IMR-90 (cell line): ENCODE measurements at regions not wholly inside any gene's neighbourhood (a gene's known extent, or its start where the extent isn't known, plus 50 kb on each side); places are given as distances from the start of the nearest gene placed in this dataset.

Experiments
- ATAC-seq: fragments of 200-7000 bp; cut with Tn5 transposase; 2 replicates; pipeline ENCODE4 v1.9.1; 2020; ENCODE audit warnings: low read depth, mild to moderate bottlenecking, moderate library complexity
- BruUV-seq: library from RNA; stranded (reverse); fragments of 400-500 nt; replicated peaks from 2 replicates; lab custom pipeline; 2021; lab: Mats Ljungman, UMichigan
- CTCF ChIA-PET: fragments of 300-600 bp; formaldehyde crosslinking; extraction: SDS; loops from one replicate; lab custom pipeline; 2021; ENCODE audit warnings: antibody characterized with exemption; lab: Yijun Ruan, JAX
- POLR2A ChIA-PET: fragments of 300-600 bp; sonication (Branson Sonifier 250); formaldehyde crosslinking; loops from one replicate; lab custom pipeline; 2022; ENCODE audit warnings: antibody characterized with exemption; ENCODE audit not compliant: unreplicated experiment; lab: Charles Lee
- DNase-seq: peaks from one replicate; pipeline ENCODE4 v3.0.0; 2013
- H2AFZ ChIP-seq: replicated peaks from 2 replicates; pipeline ENCODE3; 2013; ENCODE audit warnings: low read length, mild to moderate bottlenecking; ENCODE audit not compliant: poor library complexity
- H2AK5ac ChIP-seq: 2 replicates; pipeline ENCODE4 v1.6.1; 2013; ENCODE audit warnings: low read depth, low read length, inconsistent platforms
- H2AK9ac ChIP-seq: replicated peaks from 2 replicates; pipeline ENCODE3; 2013; ENCODE audit warnings: mild to moderate bottlenecking, low read depth, low read length, moderate library complexity; ENCODE audit not compliant: poor library complexity
- H2BK120ac ChIP-seq: 2 replicates; pipeline ENCODE4 v1.6.1; 2013; ENCODE audit warnings: low read depth, low read length, inconsistent platforms
- H2BK15ac ChIP-seq: 3 replicates; pipeline ENCODE4 v1.6.1; 2013; ENCODE audit warnings: low read depth, low read length, inconsistent platforms
- H2BK20ac ChIP-seq: 2 replicates; pipeline ENCODE4 v1.6.1; 2013; ENCODE audit warnings: low read depth, mild to moderate bottlenecking, inconsistent platforms, low read length, moderate library complexity
- H2BK5ac ChIP-seq: 2 replicates; pipeline ENCODE4 v1.6.1; 2013; ENCODE audit warnings: mild to moderate bottlenecking, low read depth, low read length, inconsistent platforms; ENCODE audit not compliant: poor library complexity, severe bottlenecking
- H3K14ac ChIP-seq: replicated peaks from 2 replicates; pipeline ENCODE4 v1.6.1; 2013; ENCODE audit warnings: low read depth, low read length, inconsistent platforms
- H3K18ac ChIP-seq: 2 replicates; pipeline ENCODE4 v1.6.1; 2013; ENCODE audit warnings: low read depth, low read length, control low read depth
- H3K23ac ChIP-seq: 2 replicates; pipeline ENCODE4 v1.6.1; 2013; ENCODE audit warnings: low read depth, low read length, inconsistent platforms
- H3K27ac ChIP-seq: 2 replicates; pipeline ENCODE4 v1.5.1; 2013; ENCODE audit warnings: mild to moderate bottlenecking, control low read depth, low read length; ENCODE audit not compliant: insufficient read depth
- H3K27me3 ChIP-seq: 2 replicates; pipeline ENCODE4 v1.6.1; 2013; ENCODE audit warnings: low read length; ENCODE audit not compliant: control insufficient read depth, insufficient read depth
- H3K36me3 ChIP-seq: 2 replicates; pipeline ENCODE4 v1.6.1; 2013; ENCODE audit warnings: low read length, mixed read lengths; ENCODE audit not compliant: control insufficient read depth, insufficient read depth
- H3K4ac ChIP-seq: 2 replicates; pipeline ENCODE4 v1.6.1; 2013; ENCODE audit warnings: low read depth, low read length, inconsistent platforms
- H3K4me1 ChIP-seq: 2 replicates; pipeline ENCODE4 v1.6.1; 2013; ENCODE audit warnings: low read length, mixed read lengths; ENCODE audit not compliant: control insufficient read depth, insufficient read depth
- H3K4me2 ChIP-seq: 2 replicates; pipeline ENCODE4 v1.6.1; 2013; ENCODE audit warnings: low read depth, mild to moderate bottlenecking, control low read depth, low read length, moderate library complexity
- H3K4me3 ChIP-seq: 2 replicates; pipeline ENCODE4 v1.5.1; 2013; ENCODE audit warnings: low read depth, mild to moderate bottlenecking, control low read depth, low read length, moderate library complexity; ENCODE audit not compliant: insufficient read depth
- H3K56ac ChIP-seq: 2 replicates; pipeline ENCODE4 v1.6.1; 2013; ENCODE audit warnings: low read length, inconsistent platforms; ENCODE audit not compliant: insufficient read depth; ENCODE audit errors: extremely low read depth
- H3K79me1 ChIP-seq, 2 experiments: 2 replicates each; pipeline ENCODE4 v1.6.1; 2013; ENCODE audit warnings: low read length in 2 of 2, inconsistent platforms in 1 of 2, low read depth in 1 of 2
- H3K9ac ChIP-seq: 2 replicates; pipeline ENCODE4 v1.6.1; 2013; ENCODE audit warnings: low read depth, low read length, control low read depth
- H3K9me1 ChIP-seq: 2 replicates; pipeline ENCODE4 v1.6.1; 2013; ENCODE audit warnings: low read length, inconsistent platforms; ENCODE audit not compliant: insufficient read depth
- H3K9me3 ChIP-seq: 2 replicates; pipeline ENCODE4 v1.6.1; 2013; ENCODE audit warnings: low read length; ENCODE audit not compliant: control insufficient read depth, insufficient read depth
- H4K20me1 ChIP-seq: 2 replicates; pipeline ENCODE4 v1.6.1; 2013; ENCODE audit warnings: low read length, inconsistent platforms; ENCODE audit not compliant: insufficient read depth
- H4K5ac ChIP-seq: 2 replicates; pipeline ENCODE4 v1.6.1; 2013; ENCODE audit warnings: mild to moderate bottlenecking, low read depth, low read length, control low read depth
- H4K8ac ChIP-seq, 2 experiments: 2 replicates each; pipeline ENCODE4 v1.6.1; 2013; ENCODE audit warnings: low read depth in 2 of 2, low read length in 2 of 2, control low read depth in 1 of 2, inconsistent platforms in 1 of 2
- H4K91ac ChIP-seq: 2 replicates; pipeline ENCODE4 v1.6.1; 2013; ENCODE audit warnings: low read depth, low read length, inconsistent platforms; ENCODE audit not compliant: insufficient read depth
- BHLHE40 ChIP-seq: fragments of 150-350 bp; IDR thresholded peaks from 2 replicates; pipeline ENCODE4 v1.6.1; 2016; ENCODE audit warnings: mild to moderate bottlenecking, low read depth, low read length
- CEBPB ChIP-seq: IDR thresholded peaks from 2 replicates; pipeline ENCODE4 v1.6.1; 2012; ENCODE audit warnings: low read depth, low read length, improper control_type of control experiment
- CHD1 ChIP-seq: IDR thresholded peaks from 2 replicates; pipeline ENCODE4 v1.6.1; 2012; ENCODE audit warnings: low read depth, low read length, improper control_type of control experiment
- CTCF ChIP-seq: conservative IDR thresholded peaks from 2 replicates; pipeline ENCODE4 v1.5.1; 2012; ENCODE audit warnings: mild to moderate bottlenecking, low read depth, low read length, improper control_type of control experiment
- FOS ChIP-seq: fragments of 150-350 bp; IDR thresholded peaks from 2 replicates; pipeline ENCODE4 v1.6.1; 2016; ENCODE audit warnings: low read depth, low read length
- MAFK ChIP-seq: IDR thresholded peaks from 2 replicates; pipeline ENCODE4 v1.6.1; 2012; ENCODE audit warnings: low read depth, low read length, improper control_type of control experiment
- MAZ ChIP-seq: IDR thresholded peaks from 2 replicates; pipeline ENCODE4 v1.6.1; 2012; ENCODE audit warnings: low read depth, mild to moderate bottlenecking, low read length, improper control_type of control experiment, moderate library complexity, borderline replicate concordance
- MXI1 ChIP-seq: IDR thresholded peaks from 2 replicates; pipeline ENCODE4 v1.6.1; 2012; ENCODE audit warnings: low read depth, mild to moderate bottlenecking, low read length, moderate library complexity, borderline replicate concordance
- NFE2L2 ChIP-seq: fragments of 150-350 bp; IDR thresholded peaks from 2 replicates; pipeline ENCODE4 v1.6.1; 2016; ENCODE audit warnings: low read depth, mild to moderate bottlenecking, low read length
- POLR2A ChIP-seq: IDR thresholded peaks from 2 replicates; pipeline ENCODE4 v1.6.1; 2012; ENCODE audit warnings: mild to moderate bottlenecking, low read depth, low read length
- RAD21 ChIP-seq: IDR thresholded peaks from 2 replicates; pipeline ENCODE4 v1.6.1; 2012; ENCODE audit warnings: low read length, improper control_type of control experiment
- RCOR1 ChIP-seq: IDR thresholded peaks from 2 replicates; pipeline ENCODE4 v1.6.1; 2012; ENCODE audit warnings: mild to moderate bottlenecking, low read length, improper control_type of control experiment; ENCODE audit not compliant: insufficient replicate concordance
- RFX5 ChIP-seq: IDR thresholded peaks from 2 replicates; pipeline ENCODE4 v1.8.0; 2012; ENCODE audit warnings: low read depth, mild to moderate bottlenecking, low read length, moderate library complexity
- SMC3 ChIP-seq: fragments of 150-350 bp; IDR thresholded peaks from 2 replicates; pipeline ENCODE4 v1.6.1; 2016; ENCODE audit warnings: low read depth, mild to moderate bottlenecking, antibody characterized with exemption, low read length, moderate library complexity
- USF2 ChIP-seq: fragments of 150-350 bp; IDR thresholded peaks from 2 replicates; pipeline ENCODE4 v1.6.1; 2017; ENCODE audit warnings: mild to moderate bottlenecking, antibody characterized with exemption, low read length, low read depth
- WGBS, 2 experiments: methylation state at CpG; one replicate each; pipeline versions ENCODE4 v1.1.5 to v1.1.7; 2013; ENCODE audit warnings: missing lambda C conversion rate in 2 of 2; ENCODE audit not compliant: insufficient read length in 1 of 2; ENCODE audit errors: extremely low coverage in 2 of 2; 5-methylcytosine and 5-hydroxymethylcytosine counted together
- dilution Hi-C: fragments of 300-500 bp; cut with HindIII; formaldehyde crosslinking; loops from one replicate; pipeline ENCODE4 v1.14.3; 2018; ENCODE audit warnings: low sequenced_read_pairs; ENCODE audit not compliant: unreplicated experiment
- in situ Hi-C: fragments of 300-500 bp; cut with MboI; formaldehyde crosslinking; loops from 3 replicates; pipeline ENCODE4 v1.14.3; 2019; ENCODE audit warnings: low sequenced_read_pairs, inconsistent platforms, mixed read lengths
- intact Hi-C: fragments of 100-400 bp; cut with micrococcal nuclease; formaldehyde crosslinking; loops from 2 replicates; pipeline ENCODE4 v1.10.0; 2022
- TF ChIP-seq, protein P1 (sequence below): fragments of 150-350 bp; IDR thresholded peaks from 2 replicates; pipeline ENCODE4 v1.6.1; 2016; ENCODE audit warnings: low read depth, mild to moderate bottlenecking, low read length, moderate library complexity, borderline replicate concordance

- in situ Hi-C loops = no loop called here
- H4K91ac ChIP-seq = no peak overlapping the region
- no peak overlapping the region for H2BK120ac ChIP-seq
- no peak overlapping the region for H2BK20ac ChIP-seq
- H3K27ac ChIP-seq = no peak overlapping the region
- no peaks in the 10 kb centered on the region for H4K20me1 ChIP-seq
- ChIA-PET POLR2A (no interaction called here), CTCF (no interaction called here)
- H4K8ac ChIP-seq = no peak overlapping the region
- no peak for TF ChIP-seq CEBPB
- no peak for TF ChIP-seq MAZ
- TF ChIP-seq RAD21 = no peak
- no peak for TF ChIP-seq CHD1
- TF ChIP-seq MAFK = no peak
- no peak for TF ChIP-seq POLR2A
- TF ChIP-seq USF2 = no peak
- no peak for TF ChIP-seq SMC3
- no peak for TF ChIP-seq MXI1
- no peak for TF ChIP-seq FOS
- TF ChIP-seq BHLHE40 = no peak
- TF ChIP-seq CTCF = no peak
- TF ChIP-seq, protein P1, sequence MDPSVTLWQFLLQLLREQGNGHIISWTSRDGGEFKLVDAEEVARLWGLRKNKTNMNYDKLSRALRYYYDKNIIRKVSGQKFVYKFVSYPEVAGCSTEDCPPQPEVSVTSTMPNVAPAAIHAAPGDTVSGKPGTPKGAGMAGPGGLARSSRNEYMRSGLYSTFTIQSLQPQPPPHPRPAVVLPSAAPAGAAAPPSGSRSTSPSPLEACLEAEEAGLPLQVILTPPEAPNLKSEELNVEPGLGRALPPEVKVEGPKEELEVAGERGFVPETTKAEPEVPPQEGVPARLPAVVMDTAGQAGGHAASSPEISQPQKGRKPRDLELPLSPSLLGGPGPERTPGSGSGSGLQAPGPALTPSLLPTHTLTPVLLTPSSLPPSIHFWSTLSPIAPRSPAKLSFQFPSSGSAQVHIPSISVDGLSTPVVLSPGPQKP = no peak
- TF ChIP-seq RCOR1 = no peak
- no peak for TF ChIP-seq RFX5
- TF ChIP-seq NFE2L2 = no peak
- no peak overlapping the region for H3K18ac ChIP-seq
- no peak overlapping the region for H2AK5ac ChIP-seq
- H2BK5ac ChIP-seq = no peak overlapping the region
- no peaks in the 10 kb centered on the region for H3K4me1 ChIP-seq
- no peak overlapping the region for H3K4me2 ChIP-seq
- H3K4ac ChIP-seq = no peak overlapping the region
- no peaks in the 10 kb centered on the region for H3K79me1 ChIP-seq
- no peak overlapping the region for H3K56ac ChIP-seq
- no peak for ATAC-seq
- dilution Hi-C loops = no loop called here
- no peak overlapping the region for H3K9ac ChIP-seq
- WGBS, 2 experiments = no CpG with 5 or more reads among the region's 1 CpG
- no peak overlapping the region for H2BK15ac ChIP-seq
- no peaks in the 10 kb centered on the region for H3K36me3 ChIP-seq
- no peak overlapping the region for H4K5ac ChIP-seq
- DNase-seq = no peak
- intact Hi-C loops = no loop called here
- no TSS peak for BruUV-seq
- H3K27me3 ChIP-seq = no peaks in the 10 kb centered on the region
- H3K4me3 ChIP-seq = no peak overlapping the region
- H3K14ac ChIP-seq = no peak overlapping the region
- H2AFZ ChIP-seq = no peak overlapping the region
- H3K23ac ChIP-seq = no peak overlapping the region
- H2AK9ac ChIP-seq = no peak overlapping the region
- H3K9me1 ChIP-seq = no peaks in the 10 kb centered on the region
- peaks cover 7% of the 10 kb centered on the region; the same call in 1 of the 2 replicates for H3K9me3 ChIP-seq
These were observed 756.6 kb downstream of the TSN start for GRCh38 chr2:122512091-122512490.
